Endothelial cell of umbilical vein (primary cell): ENCODE measurements at regions not wholly inside any gene's neighbourhood (a gene's known extent, or its start where the extent isn't known, plus 50 kb on each side); places are given as distances from the start of the nearest gene placed in this dataset.

ENCODE experiments used
- BruUV-seq: library from RNA; stranded (reverse); fragments of 400-500 nt; replicated peaks from 2 replicates; lab custom pipeline; 2021; lab: Mats Ljungman, UMichigan
- CTCF ChIA-PET: fragments of 300-600, 350-600 bp; sonication (Branson Sonifier 250); formaldehyde crosslinking; loops from one replicate; lab custom pipeline; 2021; ENCODE audit warnings: antibody characterized with exemption, inconsistent platforms; lab: Charles Lee
- POLR2A ChIA-PET: fragments of 300-600, 350-600 bp; sonication (Branson Sonifier 250); formaldehyde crosslinking; loops from one replicate; lab custom pipeline; 2021; ENCODE audit warnings: antibody characterized with exemption, inconsistent platforms; lab: Charles Lee
- DNase-seq: peaks from one replicate; pipeline ENCODE4 v3.0.0-alpha.2; 2011; ENCODE audit warnings: low read depth, low spot score
- FAIRE-seq: peaks from 2 replicates; lab custom pipeline; 2011; peaks lifted over from hg19 to GRCh38; lab: Jason Lieb, UNC
- H2AFZ ChIP-seq: 2 replicates; pipeline ENCODE4 v1.6.0; 2012; ENCODE audit warnings: low read depth, low read length, control low read depth, inconsistent platforms
- H3K27ac ChIP-seq: 2 replicates; pipeline ENCODE4 v1.5.1; 2011; ENCODE audit warnings: low read depth, mild to moderate bottlenecking, control low read depth, low read length, moderate library complexity; ENCODE audit not compliant: insufficient read depth
- H3K27me3 ChIP-seq, 2 experiments: 2 replicates each; pipeline versions ENCODE4 v1.6.0 to v1.6.1; 2011; ENCODE audit warnings: low read length in 2 of 2, mixed read lengths in 1 of 2; ENCODE audit not compliant: control insufficient read depth in 2 of 2, insufficient read depth in 2 of 2
- H3K36me3 ChIP-seq, 2 experiments: 2 replicates in 1 of 2; 3 replicates in 1 of 2; pipeline ENCODE4 v1.5.1; 2011; ENCODE audit warnings: low read length in 2 of 2, mild to moderate bottlenecking in 1 of 2, moderate library complexity in 1 of 2; ENCODE audit not compliant: control insufficient read depth in 2 of 2, insufficient read depth in 2 of 2; ENCODE audit errors: extremely low read depth in 1 of 2
- H3K4me1 ChIP-seq: 3 replicates; pipeline ENCODE4 v1.5.1; 2011; ENCODE audit warnings: mild to moderate bottlenecking, low read length; ENCODE audit not compliant: control insufficient read depth, insufficient read depth; ENCODE audit errors: extremely low read depth
- H3K4me2 ChIP-seq: 2 replicates; pipeline ENCODE4 v1.6.1; 2011; ENCODE audit warnings: low read length, control low read depth, mixed read lengths; ENCODE audit not compliant: insufficient read depth
- H3K4me3 ChIP-seq, 3 experiments: fragments of 200-600 bp in 1 of 3; sonication (generic), shearing (Covaris generic) in 1 of 3; replicated peaks in 1 of 3; 2 replicates each; pipeline ENCODE4 v1.5.1; 2011 to 2016; ENCODE audit warnings: control low read depth in 3 of 3, low read length in 3 of 3, mild to moderate bottlenecking in 2 of 3, inconsistent platforms in 1 of 3, low read depth in 1 of 3, moderate library complexity in 1 of 3; ENCODE audit not compliant: insufficient read depth in 1 of 3
- H3K79me2 ChIP-seq: 2 replicates; pipeline ENCODE4 v1.6.0; 2012; ENCODE audit warnings: low read length, inconsistent platforms; ENCODE audit not compliant: control insufficient read depth, insufficient read depth
- H3K9ac ChIP-seq: replicated peaks from 2 replicates; pipeline ENCODE3; 2011; ENCODE audit warnings: low read length, control low read depth; ENCODE audit not compliant: insufficient read depth; ENCODE audit errors: extremely low read depth
- H3K9me1 ChIP-seq: replicated peaks from 3 replicates; pipeline ENCODE4 v1.6.0; 2011; ENCODE audit warnings: mild to moderate bottlenecking, low read length; ENCODE audit not compliant: control insufficient read depth, insufficient read depth; ENCODE audit errors: extremely low read depth
- H3K9me3 ChIP-seq: replicated peaks from 2 replicates; pipeline ENCODE4 v1.5.1; 2012; ENCODE audit warnings: low read length, inconsistent platforms; ENCODE audit not compliant: control insufficient read depth, insufficient read depth
- H4K20me1 ChIP-seq: replicated peaks from 2 replicates; pipeline ENCODE3; 2011; ENCODE audit warnings: mild to moderate bottlenecking, low read length; ENCODE audit not compliant: control insufficient read depth, insufficient read depth; ENCODE audit errors: extremely low read depth
- EZH2 ChIP-seq: IDR thresholded peaks from 2 replicates; pipeline ENCODE4 v1.6.1; 2012; ENCODE audit warnings: borderline replicate concordance, low read depth, mild to moderate bottlenecking, moderate library complexity, low read length, inconsistent platforms; ENCODE audit not compliant: severe bottlenecking
- FOS ChIP-seq: IDR thresholded peaks from 2 replicates; pipeline ENCODE4 v1.6.1; 2011; ENCODE audit warnings: mild to moderate bottlenecking, low read length, moderate library complexity, borderline replicate concordance; ENCODE audit not compliant: insufficient read depth
- GATA2 ChIP-seq: IDR thresholded peaks from 2 replicates; pipeline ENCODE4 v1.7.0; 2011; ENCODE audit warnings: low read depth, mild to moderate bottlenecking, moderate library complexity, mixed read lengths, low read length; ENCODE audit not compliant: insufficient read length, insufficient read depth
- JUN ChIP-seq: IDR thresholded peaks from 2 replicates; pipeline ENCODE4 v1.6.1; 2011; ENCODE audit warnings: borderline replicate concordance, low read depth; ENCODE audit not compliant: insufficient read length, insufficient read depth
- MYC ChIP-seq: IDR thresholded peaks from one replicate; pipeline ENCODE4 v1.6.1; 2011; ENCODE audit warnings: mild to moderate bottlenecking, low read depth, low read length
- POLR2A ChIP-seq: IDR thresholded peaks from 2 replicates; pipeline ENCODE4 v1.6.1; 2012; ENCODE audit warnings: low read depth, mild to moderate bottlenecking, control low read depth, low read length
- POLR2AphosphoS5 ChIP-seq: IDR thresholded peaks from 2 replicates; pipeline ENCODE4 v1.6.1; 2012; ENCODE audit warnings: low read depth, mild to moderate bottlenecking, control low read depth, low read length, moderate library complexity; ENCODE audit not compliant: insufficient read depth
- dilution Hi-C: fragments of 300-500 bp; cut with MboI; formaldehyde crosslinking; loops from one replicate; pipeline ENCODE4 v1.15.0; 2019; ENCODE audit warnings: low sequenced_read_pairs; ENCODE audit not compliant: extremely low pct_ligation_motif_present
- intact Hi-C: fragments of 100-400 bp; cut with micrococcal nuclease; formaldehyde crosslinking; loops from one replicate; pipeline ENCODE4 v1.10.0; 2022
- TF ChIP-seq, protein P1 (sequence below): IDR thresholded peaks from 2 replicates; pipeline ENCODE4 v1.6.1; 2011; ENCODE audit not compliant: insufficient read depth, insufficient read length
- TF ChIP-seq, protein P2 (sequence below), 2 donors: IDR thresholded peaks; 1 replicate in 1 of 2; 2 replicates in 1 of 2; pipeline ENCODE4 v1.5.1; 2011; ENCODE audit warnings: low read length in 2 of 2, mild to moderate bottlenecking in 2 of 2, moderate library complexity in 2 of 2, control low read depth in 1 of 2, inconsistent platforms in 1 of 2, low read depth in 1 of 2; ENCODE audit not compliant: insufficient read depth in 1 of 2; ENCODE audit errors: extremely low read depth in 1 of 2

DNA sequence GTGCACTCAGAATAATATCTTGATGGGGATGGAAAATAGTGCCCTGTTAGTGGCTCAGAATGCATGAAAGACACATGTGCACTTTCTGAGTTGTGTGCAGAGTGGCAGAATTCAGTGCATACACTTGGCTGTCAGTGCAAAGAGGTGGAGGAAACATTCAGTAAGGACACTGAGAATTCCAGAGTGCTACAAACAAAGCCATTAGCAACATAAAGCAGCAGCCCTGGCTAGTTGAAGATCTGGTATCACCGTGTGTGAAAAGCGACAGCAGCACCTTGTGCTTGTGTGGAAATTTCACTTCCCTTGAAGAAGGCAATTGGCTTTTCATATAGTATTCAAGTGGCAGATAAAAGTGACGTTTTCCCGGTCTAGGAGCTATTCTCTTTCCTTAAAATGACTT lies 810.4 kb downstream of the TRIML1 start:
- no peaks in the 10 kb centered on the region for H3K4me1 ChIP-seq
- intact Hi-C loops (no loop called here), dilution Hi-C loops (no loop called here)
- ChIA-PET POLR2A (no interaction called here), CTCF (no interaction called here)
- H3K79me2 ChIP-seq: no peaks in the 10 kb centered on the region
- no TSS peak for BruUV-seq
- no peaks in the 10 kb centered on the region for H3K27me3 ChIP-seq
- DNase-seq (no peak), FAIRE-seq (no peak)
- peaks cover 3% of the 10 kb centered on the region for H3K9me3 ChIP-seq
- H4K20me1 ChIP-seq: no peaks in the 10 kb centered on the region
- H2AFZ ChIP-seq: no peak overlapping the region
- no peaks in the 10 kb centered on the region for H3K36me3 ChIP-seq
- no peaks in the 10 kb centered on the region for H3K9me1 ChIP-seq
- no peak overlapping the region for H3K27ac ChIP-seq
- H3K4me3 ChIP-seq: no peak overlapping the region
- TF ChIP-seq POLR2AphosphoS5 (no peak), POLR2A (no peak), GATA2 (no peak), JUN (no peak), FOS (no peak)
- TF ChIP-seq, protein P1, sequence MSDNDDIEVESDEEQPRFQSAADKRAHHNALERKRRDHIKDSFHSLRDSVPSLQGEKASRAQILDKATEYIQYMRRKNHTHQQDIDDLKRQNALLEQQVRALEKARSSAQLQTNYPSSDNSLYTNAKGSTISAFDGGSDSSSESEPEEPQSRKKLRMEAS: no peak
- H3K9ac ChIP-seq: no peak overlapping the region
- no peak overlapping the region for H3K4me2 ChIP-seq

DNA sequence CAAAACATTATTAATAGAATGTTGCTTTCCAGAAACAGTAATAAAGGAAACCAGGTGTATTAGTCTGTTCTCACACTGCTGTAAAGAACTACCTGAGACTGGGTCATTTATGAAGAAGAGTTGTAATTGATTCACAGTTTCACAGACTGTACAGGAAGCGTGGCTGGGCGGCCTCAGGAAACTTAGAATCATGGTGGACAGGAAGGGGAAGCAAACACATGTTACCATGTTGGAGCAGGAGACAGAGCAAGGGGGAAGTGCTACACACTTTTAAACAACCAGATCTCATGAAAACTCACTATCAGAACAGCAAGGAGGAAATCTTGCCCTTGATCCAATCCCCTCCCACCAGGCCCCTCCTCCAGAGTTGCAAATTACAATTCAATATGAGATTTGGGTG lies 815.8 kb downstream of the TRIML1 start:
- dilution Hi-C loops (no loop called here), intact Hi-C loops (no loop called here)
- BruUV-seq: no TSS peak
- ChIA-PET POLR2A (no interaction called here), CTCF (no interaction called here)
- DNase-seq: no peak
- H3K9me3 ChIP-seq: peaks cover 3% of the 10 kb centered on the region
- H3K36me3 ChIP-seq: no peaks in the 10 kb centered on the region
- no peak overlapping the region for H3K27ac ChIP-seq
- no peaks in the 10 kb centered on the region for H3K27me3 ChIP-seq
- no peak for FAIRE-seq
- no peaks in the 10 kb centered on the region for H3K79me2 ChIP-seq
- no peak overlapping the region for H3K4me2 ChIP-seq
- TF ChIP-seq MYC: no peak
- no peak for TF ChIP-seq GATA2
- no peak for TF ChIP-seq POLR2A
- no peak for TF ChIP-seq JUN
- TF ChIP-seq FOS: no peak
- no peak for TF ChIP-seq EZH2
- TF ChIP-seq, protein P1: no peak
- TF ChIP-seq, protein P2, sequence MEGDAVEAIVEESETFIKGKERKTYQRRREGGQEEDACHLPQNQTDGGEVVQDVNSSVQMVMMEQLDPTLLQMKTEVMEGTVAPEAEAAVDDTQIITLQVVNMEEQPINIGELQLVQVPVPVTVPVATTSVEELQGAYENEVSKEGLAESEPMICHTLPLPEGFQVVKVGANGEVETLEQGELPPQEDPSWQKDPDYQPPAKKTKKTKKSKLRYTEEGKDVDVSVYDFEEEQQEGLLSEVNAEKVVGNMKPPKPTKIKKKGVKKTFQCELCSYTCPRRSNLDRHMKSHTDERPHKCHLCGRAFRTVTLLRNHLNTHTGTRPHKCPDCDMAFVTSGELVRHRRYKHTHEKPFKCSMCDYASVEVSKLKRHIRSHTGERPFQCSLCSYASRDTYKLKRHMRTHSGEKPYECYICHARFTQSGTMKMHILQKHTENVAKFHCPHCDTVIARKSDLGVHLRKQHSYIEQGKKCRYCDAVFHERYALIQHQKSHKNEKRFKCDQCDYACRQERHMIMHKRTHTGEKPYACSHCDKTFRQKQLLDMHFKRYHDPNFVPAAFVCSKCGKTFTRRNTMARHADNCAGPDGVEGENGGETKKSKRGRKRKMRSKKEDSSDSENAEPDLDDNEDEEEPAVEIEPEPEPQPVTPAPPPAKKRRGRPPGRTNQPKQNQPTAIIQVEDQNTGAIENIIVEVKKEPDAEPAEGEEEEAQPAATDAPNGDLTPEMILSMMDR (IDR thresholded peaks at IDR 0.05; ENCODE audit: extremely low read depth in 1 of 2, insufficient read depth in 1 of 2, low read depth in 1 of 2, low read length in 2 of 2): no peak
- no peak for TF ChIP-seq POLR2AphosphoS5
- no peaks in the 10 kb centered on the region for H4K20me1 ChIP-seq
- no peak overlapping the region for H3K4me3 ChIP-seq
- H2AFZ ChIP-seq: no peak overlapping the region
- no peaks in the 10 kb centered on the region for H3K9me1 ChIP-seq
- no peaks in the 10 kb centered on the region for H3K4me1 ChIP-seq
- H3K9ac ChIP-seq: no peak overlapping the region
